Eye (tissue), 1 donor: ENCODE measurements at regions not wholly inside any gene's neighbourhood (a gene's known extent, or its start where the extent isn't known, plus 50 kb on each side); places are given as distances from the start of the nearest gene placed in this dataset.
"Not testable (repeated sequence)": the region's sequence is repeated elsewhere in the genome, so short reads cannot be mapped to it uniquely, and the experiment has no call there.

Experiments used
- DNase-seq: peaks from one replicate; pipeline ENCODE4 v3.0.0-alpha.2; 2015

DNA sequence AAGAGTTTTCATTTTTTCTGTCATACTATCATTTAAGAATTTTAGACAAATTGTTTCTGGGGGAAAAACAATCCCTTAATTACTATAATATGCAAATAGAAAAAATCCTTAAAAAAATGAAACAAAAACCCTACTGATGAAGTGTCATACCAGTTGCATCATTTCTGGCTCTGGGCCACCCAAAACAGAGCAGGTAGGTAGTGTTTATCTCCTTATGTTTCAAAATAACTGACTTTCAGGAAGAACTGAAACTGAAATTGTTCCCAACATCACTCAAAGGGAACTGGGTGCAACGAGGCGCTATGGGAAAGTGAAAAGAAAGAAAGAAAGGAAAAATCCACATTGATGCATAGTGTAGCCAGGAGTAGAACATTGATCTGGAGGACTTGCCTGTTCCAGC is 653.1 kb upstream of the SOX9 start:
- DNase-seq: no peak

- DNase-seq: no peak
Measured at GRCh38 chr17:71470062-71470461, 650.8 kb upstream of the SOX9 start.

- DNase-seq: peak; percentile 76
Measured at GRCh38 chr17:71472809-71473789, 647.7 kb upstream of the SOX9 start.

- DNase-seq: no peak
Measured at GRCh38 chr17:71477356-71477755, 643.5 kb upstream of the SOX9 start.

- DNase-seq: no peak
Measured at GRCh38 chr17:71480099-71480498, 640.7 kb upstream of the SOX9 start.

DNA sequence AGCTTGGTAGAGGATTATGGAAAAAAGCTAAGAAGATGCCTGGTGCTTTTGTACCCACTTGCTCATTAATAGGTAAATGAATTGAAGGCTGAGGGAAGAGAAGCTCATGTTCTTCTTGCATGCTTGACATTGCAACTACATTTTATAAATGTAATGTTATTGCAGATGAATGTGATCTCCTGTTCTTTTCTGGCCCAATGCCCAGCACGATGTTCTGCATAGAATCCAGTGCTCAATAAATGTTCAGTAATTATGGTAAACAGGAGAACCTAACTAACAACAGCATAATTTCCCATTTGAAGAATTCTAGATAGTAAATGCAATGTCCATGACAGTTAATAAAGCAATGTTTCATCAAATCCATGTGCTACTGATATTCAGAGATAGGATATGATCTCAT is 638.2 kb upstream of the SOX9 start:
- DNase-seq: no peak

DNA sequence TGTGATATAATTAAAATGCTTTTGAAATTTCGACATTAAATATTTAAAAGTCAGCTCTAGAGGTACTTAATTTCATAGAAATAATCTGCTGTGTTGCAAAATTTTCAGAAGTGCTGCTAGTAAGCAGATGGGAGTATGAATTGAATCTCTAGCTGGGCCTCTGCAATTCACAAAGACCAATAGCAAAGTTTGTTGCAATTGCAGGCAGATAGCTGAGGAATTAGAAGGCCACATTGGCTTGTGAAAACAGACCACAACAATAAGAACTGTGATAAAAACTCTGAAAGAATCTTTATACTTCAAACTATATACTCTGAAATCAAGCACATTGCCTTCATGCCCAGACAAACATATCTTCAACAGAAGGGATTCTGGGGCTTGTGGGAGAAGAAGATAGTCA is 636.3 kb upstream of the SOX9 start:
- DNase-seq: no peak

DNA sequence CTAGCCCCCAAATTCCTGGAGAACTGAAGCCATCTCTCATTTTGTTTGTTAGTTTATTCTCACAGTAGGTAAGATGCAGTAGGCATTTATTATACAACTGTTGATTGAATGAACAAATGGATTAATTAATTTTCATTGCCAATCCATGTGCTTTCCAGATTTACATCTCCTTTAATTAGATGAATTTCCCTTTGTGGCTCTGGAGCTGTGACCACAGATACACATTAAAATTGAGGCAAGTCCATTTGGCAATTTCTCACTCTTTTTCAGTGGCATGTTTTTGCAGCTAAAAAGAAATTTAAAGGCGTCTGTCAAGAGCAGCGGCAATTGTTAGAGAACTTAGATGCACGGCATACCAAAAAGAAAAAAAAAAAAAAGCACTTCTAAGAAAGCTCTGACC is 635.4 kb upstream of the SOX9 start:
- peak; percentile 23 for DNase-seq

GRCh38 chr17:71486261-71486660 is 634.6 kb upstream of the SOX9 start:
- DNase-seq: no peak

DNA sequence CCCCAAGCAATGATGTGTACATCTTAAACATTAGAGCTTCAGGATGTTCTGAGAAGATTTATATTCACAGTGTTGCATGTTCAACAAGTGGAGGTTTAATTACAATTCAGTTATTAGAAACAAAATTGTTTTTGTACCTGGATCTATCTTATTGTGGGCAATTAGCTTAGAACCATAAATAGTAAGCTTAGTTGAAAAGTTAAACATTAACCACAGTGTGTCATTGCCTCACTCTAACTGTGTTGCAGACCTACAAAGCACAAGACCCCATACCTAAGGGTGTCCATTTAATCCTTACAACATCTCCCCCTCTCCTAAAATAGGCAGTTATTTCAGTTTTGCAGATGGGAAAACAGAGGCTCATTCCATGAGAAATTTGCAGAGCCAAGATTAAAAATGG is 632.0 kb upstream of the SOX9 start:
- no peak for DNase-seq

DNA sequence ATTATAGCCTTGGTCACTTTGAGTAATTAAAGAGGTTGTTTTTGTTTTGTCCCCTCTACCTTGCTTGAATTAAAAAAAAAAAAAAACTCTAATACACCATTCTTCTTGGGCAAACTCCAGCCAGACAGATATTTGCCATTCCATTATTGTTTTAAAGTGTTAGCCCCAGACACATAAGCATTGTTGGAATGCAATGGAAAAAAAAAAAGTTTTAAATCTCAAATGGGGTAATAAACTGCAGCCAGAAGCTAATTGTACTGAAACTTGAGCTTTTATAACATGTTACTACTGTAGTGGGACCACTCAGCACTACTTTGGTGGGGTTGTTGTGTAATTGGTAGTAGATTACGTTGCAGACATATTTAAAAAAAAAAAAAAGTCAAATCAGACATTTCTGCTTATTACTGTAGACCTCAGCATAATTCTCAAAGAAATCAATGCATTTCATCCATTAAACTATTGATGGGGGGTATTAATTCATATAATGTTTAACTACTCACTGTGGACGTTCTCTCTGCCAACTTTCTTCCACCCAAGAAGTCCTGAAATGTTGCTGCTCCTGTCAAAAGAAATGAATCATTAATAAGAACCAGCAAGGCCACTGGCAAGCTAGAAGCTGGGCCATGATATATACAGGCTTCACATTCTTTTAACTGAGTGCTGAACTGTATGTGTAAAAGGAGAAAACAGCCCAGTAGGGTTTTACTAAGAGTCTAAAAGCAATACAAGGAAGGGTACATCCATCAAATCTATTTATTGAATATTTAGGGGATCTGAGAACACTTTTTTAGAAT is 626.6 kb upstream of the SOX9 start:
- DNase-seq: no peak

GRCh38 chr17:71495420-71495819 is 625.4 kb upstream of the SOX9 start:
- DNase-seq: no peak

GRCh38 chr17:71496552-71496951 is 624.3 kb upstream of the SOX9 start:
- DNase-seq: no peak

DNA sequence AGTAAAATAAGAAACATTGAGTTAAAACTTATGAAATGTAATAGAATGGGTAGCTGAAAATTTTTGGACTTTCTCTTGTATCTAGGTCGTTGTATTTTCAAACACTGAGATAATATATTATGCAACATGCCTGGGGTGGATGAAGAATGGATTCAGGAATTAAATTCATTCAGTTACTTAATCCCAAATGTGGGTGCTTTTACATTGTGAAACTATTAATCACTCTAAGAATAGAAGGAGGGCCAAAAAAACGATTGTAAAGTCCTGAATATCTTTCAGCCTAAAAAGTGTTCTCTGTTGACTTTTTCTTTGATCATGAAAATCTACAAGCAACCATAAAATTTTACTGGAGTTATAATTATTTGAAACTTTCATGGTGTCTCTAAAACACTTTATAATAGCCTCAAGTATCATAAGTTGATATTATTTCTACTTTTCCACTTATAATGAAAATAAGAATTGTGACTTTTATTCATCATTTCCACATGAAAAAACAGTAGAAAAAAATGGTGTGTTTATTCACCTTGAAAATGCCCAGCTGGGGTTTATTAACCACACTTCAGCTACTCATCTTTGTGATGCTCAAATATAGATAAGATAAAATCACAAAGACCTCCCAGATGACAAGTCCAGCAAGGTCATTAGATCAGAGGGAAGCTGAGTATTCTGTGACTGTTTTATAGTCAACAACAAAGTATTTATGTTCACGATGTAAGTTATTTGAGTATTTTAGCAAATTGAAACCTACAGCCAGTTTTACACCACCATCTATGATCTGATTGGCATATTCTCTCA is 619.9 kb upstream of the SOX9 start:
- peak; percentile 47 for DNase-seq

GRCh38 chr17:71501711-71502110 is 619.1 kb upstream of the SOX9 start:
- peak; percentile 70 for DNase-seq

GRCh38 chr17:71502443-71502842 is 618.4 kb upstream of the SOX9 start:
- peak; percentile 29 for DNase-seq

DNA sequence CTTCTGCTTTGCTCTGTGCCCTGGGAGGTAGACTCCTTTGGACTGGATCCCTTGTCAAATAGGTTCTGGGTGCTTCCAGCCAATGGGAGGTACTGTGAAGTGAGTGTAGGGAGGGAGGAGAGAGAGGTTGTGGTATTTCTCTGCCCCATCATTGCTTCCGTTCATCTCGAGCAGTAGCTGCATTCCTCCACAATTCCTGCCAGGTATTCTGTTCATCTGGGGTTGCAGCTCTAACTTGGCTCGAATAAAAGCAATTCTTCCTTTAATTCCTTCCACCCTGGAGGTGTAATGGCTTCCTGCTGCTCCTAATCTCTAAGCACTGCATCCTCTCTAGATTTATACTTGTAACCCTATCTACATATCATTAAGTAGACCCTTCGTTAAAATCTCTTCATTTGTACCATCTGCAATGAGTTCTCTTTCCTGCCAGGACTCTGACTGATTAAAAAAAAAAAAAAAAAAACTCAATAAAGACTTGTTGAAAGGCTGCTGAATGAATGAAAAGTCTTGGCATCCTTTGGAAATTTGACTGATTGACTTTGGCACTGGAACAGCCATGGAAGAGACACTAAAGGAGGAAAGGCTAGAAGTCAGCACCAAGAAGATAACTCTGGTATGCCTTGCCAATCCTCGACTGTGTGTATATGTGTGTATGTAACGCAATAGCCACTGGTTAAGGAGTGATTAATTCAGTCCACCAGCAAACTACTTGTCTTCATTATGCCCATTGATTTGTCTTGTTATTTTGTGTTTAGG is 616.9 kb upstream of the SOX9 start:
- no peak for DNase-seq

GRCh38 chr17:71505200-71505599 is 615.6 kb upstream of the SOX9 start:
- no peak for DNase-seq

GRCh38 chr17:71505981-71506380 is 614.8 kb upstream of the SOX9 start:
- DNase-seq: no peak

DNA sequence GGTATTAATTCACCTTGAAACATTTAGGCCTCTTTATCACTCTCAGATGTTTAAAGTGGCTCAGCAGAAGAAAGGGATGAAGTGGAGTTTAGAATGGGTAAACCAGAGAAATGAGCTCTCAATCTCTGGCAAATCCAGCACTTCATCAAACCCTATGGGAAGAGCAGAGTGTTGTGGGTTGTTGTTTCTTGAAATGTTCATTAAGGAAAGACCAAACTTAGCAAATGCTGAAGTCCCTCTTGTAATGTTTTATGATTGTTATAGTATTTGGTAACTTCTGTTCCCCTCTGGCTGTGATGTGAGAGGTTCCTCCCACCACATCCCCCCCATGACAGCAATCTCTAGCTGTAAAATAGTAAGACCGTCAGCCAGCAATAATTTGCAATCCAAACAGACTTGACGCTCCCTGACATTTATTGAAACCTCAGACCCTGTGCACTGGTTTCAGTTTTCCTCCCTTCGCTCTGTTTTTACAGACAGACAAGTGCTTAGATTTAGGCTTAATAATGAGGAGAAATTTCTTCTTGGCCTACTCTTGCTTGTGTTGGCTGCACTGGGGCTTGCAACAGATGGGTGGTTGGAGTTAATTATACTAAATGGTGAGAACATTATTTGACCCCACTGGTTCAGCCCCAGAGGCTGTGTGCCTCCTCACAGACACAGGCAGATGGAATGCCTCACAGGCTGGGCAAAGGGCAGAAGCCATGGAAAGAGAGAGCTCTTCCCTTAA is 609.4 kb upstream of the SOX9 start:
- DNase-seq: peak; percentile 26

- DNase-seq: not testable (repeated sequence)
Measured at GRCh38 chr17:71513725-71514124, 607.1 kb upstream of the SOX9 start.

DNA sequence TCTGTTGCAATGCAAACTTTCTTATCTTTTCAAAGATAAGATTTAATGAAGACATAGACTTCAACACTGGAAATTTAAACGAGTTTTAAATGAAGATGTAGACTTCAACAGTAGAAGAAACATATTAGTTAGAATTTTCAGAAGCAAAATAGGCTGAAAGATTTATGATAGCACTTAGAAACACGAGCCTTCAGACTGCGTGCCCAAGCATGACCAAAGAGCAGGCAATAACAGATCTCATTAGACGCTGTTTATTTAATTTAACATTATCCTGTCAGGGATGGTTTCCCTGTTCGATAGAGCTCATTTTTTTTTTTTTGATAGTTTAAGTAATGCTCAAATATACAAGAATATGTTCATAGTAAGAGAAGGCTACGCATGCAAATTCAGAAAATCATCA is 604.7 kb upstream of the SOX9 start:
- no peak for DNase-seq
